GM12878 (cell line): ENCODE measurements at regions not wholly inside any gene's neighbourhood (a gene's known extent, or its start where the extent isn't known, plus 50 kb on each side); places are given as distances from the start of the nearest gene placed in this dataset.

Experiments
- ATAC-seq: fragments of 200-7000 bp; cut with Tn5 transposase; 3 replicates; pipeline ENCODE4 v1.9.1; 2020; ENCODE audit warnings: mild to moderate bottlenecking, moderate library complexity
- BruUV-seq: library from RNA; stranded (reverse); fragments of 400-500 nt; replicated peaks from 2 replicates; lab custom pipeline; 2021; lab: Mats Ljungman, UMichigan
- CTCF ChIA-PET: fragments of 300-600 bp; sonication (Branson Sonifier 250); formaldehyde crosslinking; extraction: SDS; loops from one replicate; lab custom pipeline; 2021; ENCODE audit warnings: inconsistent platforms; lab: Yijun Ruan, JAX
- POLR2A ChIA-PET: fragments of 350-600 bp; formaldehyde crosslinking; extraction: SDS; loops from one replicate; lab custom pipeline; 2021; ENCODE audit warnings: inconsistent platforms; lab: Charles Lee
- RAD21 ChIA-PET: fragments of 300-600 bp; sonication (Branson Sonifier 250); formaldehyde crosslinking; loops from one replicate; lab custom pipeline; 2023; ENCODE audit warnings: antibody characterized with exemption; ENCODE audit not compliant: unreplicated experiment; lab: Charles Lee
- SMC1A ChIA-PET: fragments of 300-600 bp; sonication (Branson Sonifier 250); formaldehyde crosslinking; loops from one replicate; lab custom pipeline; 2023; ENCODE audit not compliant: unreplicated experiment, uncharacterized antibody; lab: Charles Lee
- DNase-seq: peaks from one replicate; pipeline ENCODE4 v3.0.0-alpha.2; 2011; ENCODE audit warnings: low read depth, low spot score
- FAIRE-seq: peaks from 3 replicates; lab custom pipeline; 2011; peaks lifted over from hg19 to GRCh38; lab: Jason Lieb, UNC
- H2AFZ ChIP-seq: 2 replicates; pipeline ENCODE4 v1.6.0; 2011; ENCODE audit warnings: low read depth, low read length, control low read depth; ENCODE audit not compliant: control insufficient read depth
- H3K27ac ChIP-seq: 2 replicates; pipeline ENCODE4 v1.5.1; 2011; ENCODE audit warnings: control low read depth; ENCODE audit not compliant: control insufficient read depth, insufficient read depth
- H3K27me3 ChIP-seq, 2 experiments: replicated peaks in 1 of 2; 2 replicates each; pipeline versions ENCODE4 v1.6.0 to v1.6.1; 2011; ENCODE audit warnings: low read length in 1 of 2; ENCODE audit not compliant: control insufficient read depth in 2 of 2, insufficient read depth in 2 of 2
- H3K36me3 ChIP-seq, 2 experiments: 2 replicates each; pipeline ENCODE4 v1.5.1; 2011; ENCODE audit warnings: low read length in 1 of 2; ENCODE audit not compliant: control insufficient read depth in 2 of 2, insufficient read depth in 2 of 2
- H3K4me1 ChIP-seq: 2 replicates; pipeline ENCODE4 v1.6.1; 2011; ENCODE audit warnings: mild to moderate bottlenecking, low read length, moderate library complexity, mixed read lengths; ENCODE audit not compliant: control insufficient read depth, insufficient read depth
- H3K4me2 ChIP-seq: 2 replicates; pipeline ENCODE4 v1.6.0; 2011; ENCODE audit warnings: control low read depth; ENCODE audit not compliant: control insufficient read depth, insufficient read depth
- H3K4me3 ChIP-seq: fragments of 200-600 bp; sonication (generic); 2 replicates; pipeline ENCODE4 v1.5.1; 2016
- H3K79me2 ChIP-seq: 2 replicates; pipeline ENCODE4 v1.6.0; 2011; ENCODE audit warnings: low read length; ENCODE audit not compliant: control insufficient read depth, insufficient read depth
- H3K9ac ChIP-seq: 2 replicates; pipeline ENCODE4 v1.8.0; 2011; ENCODE audit warnings: low read length, control low read depth, mixed read lengths; ENCODE audit not compliant: control insufficient read depth, insufficient read depth
- H3K9me3 ChIP-seq: replicated peaks from 3 replicates; pipeline ENCODE4 v1.5.1; 2011; ENCODE audit warnings: mild to moderate bottlenecking, low read length; ENCODE audit not compliant: control insufficient read depth, insufficient read depth
- H4K20me1 ChIP-seq: 2 replicates; pipeline ENCODE4 v1.6.0; 2011; ENCODE audit not compliant: control insufficient read depth, insufficient read depth
- CEBPB ChIP-seq, 2 experiments: fragments of 150-350 bp in 1 of 2; IDR thresholded peaks; 2 replicates each; pipeline ENCODE4 v1.6.1; 2012 to 2014; ENCODE audit warnings: low read depth in 2 of 2, low read length in 2 of 2, borderline replicate concordance in 1 of 2, inconsistent platforms in 1 of 2
- EGR1 ChIP-seq, 2 experiments: IDR thresholded peaks; 1 replicate in 1 of 2; 2 replicates in 1 of 2; pipeline ENCODE4 v1.6.1; 2011 to 2012; ENCODE audit warnings: low read depth in 2 of 2, low read length in 2 of 2, borderline replicate concordance in 1 of 2, mild to moderate bottlenecking in 1 of 2, moderate library complexity in 1 of 2
- IRF4 ChIP-seq: IDR thresholded peaks from 2 replicates; pipeline ENCODE4 v1.6.1; 2011; ENCODE audit warnings: low read depth, low read length
- MTA3 ChIP-seq: IDR thresholded peaks from 2 replicates; pipeline ENCODE4 v1.6.1; 2012; ENCODE audit warnings: low read length, inconsistent platforms, borderline replicate concordance
- MYB ChIP-seq: fragments of 150-350 bp; IDR thresholded peaks from 2 replicates; pipeline ENCODE4 v1.6.1; 2014; ENCODE audit warnings: mild to moderate bottlenecking, low read depth, low read length, borderline replicate concordance
- MYC ChIP-seq: IDR thresholded peaks from 2 replicates; pipeline ENCODE4 v1.6.1; 2011; ENCODE audit warnings: mild to moderate bottlenecking, low read length, moderate library complexity, inconsistent platforms; ENCODE audit not compliant: insufficient read depth, insufficient replicate concordance, insufficient read length, severe bottlenecking
- NFYA ChIP-seq: IDR thresholded peaks from 2 replicates; pipeline ENCODE4 v1.6.1; 2011; ENCODE audit warnings: low read depth, mild to moderate bottlenecking, low read length, improper control_type of control experiment, borderline replicate concordance
- SUPT20H ChIP-seq: IDR thresholded peaks from 2 replicates; pipeline ENCODE4 v1.6.1; 2011; ENCODE audit warnings: low read depth, mild to moderate bottlenecking, low read length, moderate library complexity, borderline replicate concordance; ENCODE audit not compliant: control insufficient read depth
- ZNF384 ChIP-seq: IDR thresholded peaks from 2 replicates; pipeline ENCODE4 v1.6.1; 2012; ENCODE audit warnings: low read depth, mild to moderate bottlenecking, low read length, improper control_type of control experiment, borderline replicate concordance
- ZZZ3 ChIP-seq: IDR thresholded peaks from 2 replicates; pipeline ENCODE4 v1.6.1; 2011; ENCODE audit warnings: low read depth; ENCODE audit not compliant: control insufficient read depth, insufficient read length
- WGBS: methylation state at CpG from one replicate; pipeline ENCODE4 v1.1.6; 2016; ENCODE audit warnings: low lambda C conversion rate; ENCODE audit not compliant: insufficient replicate concordance, insufficient coverage; ENCODE audit errors: missing lambda C conversion rate; 5-methylcytosine and 5-hydroxymethylcytosine counted together
- in situ Hi-C: fragments of 300-500 bp; cut with MboI; formaldehyde crosslinking; loops from 9 replicates; pipeline ENCODE4 v1.14.3; 2018; ENCODE audit warnings: mixed read lengths
- intact Hi-C: fragments of 100-400 bp; cut with micrococcal nuclease; formaldehyde crosslinking; loops from one replicate; pipeline ENCODE4 v1.14.2; 2022; ENCODE audit not compliant: unreplicated experiment

- Histone ChIP-seq H3K9me3 (no peaks in the 10 kb centered on the region; the same call in 2 of the 3 replicates), H2AFZ (no peak overlapping the region), H3K27me3 (no peaks in the 10 kb centered on the region), H3K36me3 (no peaks in the 10 kb centered on the region), H3K79me2 (no peaks in the 10 kb centered on the region), H3K4me3 (no peak overlapping the region), H3K9ac (no peak overlapping the region), H3K4me2 (no peak overlapping the region), H4K20me1 (no peaks in the 10 kb centered on the region), H3K27ac (no peak overlapping the region), H3K4me1 (peaks cover 19% of the 10 kb centered on the region)
- ChIA-PET RAD21 (no interaction called here), SMC1A (interaction anchor here (1.4 to 2.0 kb wide), 2 partner anchors 9 to 40 kb away, joined by 4 to 6 read pairs; no protein-coding TSS in a partner anchor), POLR2A (no interaction called here), CTCF (interaction anchor here (1.0 kb wide), 1 partner anchor 9 kb away, joined by 3 read pairs; no protein-coding TSS in a partner anchor)
- intact Hi-C loops (loop anchor here (2.0 to 10.0 kb wide), 4 partner anchors 70 to 483 kb away; no protein-coding TSS in a partner anchor), in situ Hi-C loops (no loop called here)
- TF ChIP-seq MYB = no peak
- no peak for TF ChIP-seq NFYA
- no peak for TF ChIP-seq IRF4
- TF ChIP-seq EGR1 (IDR thresholded peaks at IDR 0.05; ENCODE audit: borderline replicate concordance in 1 of 2, low read depth in 2 of 2, low read length in 2 of 2) = no peak
- TF ChIP-seq MTA3 = no peak
- TF ChIP-seq ZZZ3 = no peak
- TF ChIP-seq ZNF384 = no peak
- TF ChIP-seq MYC = no peak
- no peak for TF ChIP-seq SUPT20H
- TF ChIP-seq CEBPB (IDR thresholded peaks at IDR 0.05; ENCODE audit: borderline replicate concordance in 1 of 2, low read depth in 2 of 2, low read length in 2 of 2) = no peak
- BruUV-seq = no TSS peak
- WGBS = 82% methylated on average over 7 of the region's 7 CpGs
- DNase-seq (no peak), ATAC-seq (no peak), FAIRE-seq (no peak)
Observed at GRCh38 chr5:124451721-124452383, 294.6 kb downstream of the ZNF608 start.
